HepG2 (cell line): ENCODE measurements at regions not wholly inside any gene's neighbourhood (a gene's known extent, or its start where the extent isn't known, plus 50 kb on each side); places are given as distances from the start of the nearest gene placed in this dataset.

Experiments
- ATAC-seq: fragments of 200-7000 bp; cut with Tn5 transposase; 3 replicates; pipeline ENCODE4 v1.9.1; 2020; ENCODE audit warnings: mild to moderate bottlenecking, moderate library complexity
- BruUV-seq: library from RNA; stranded (reverse); fragments of 400-500 nt; replicated peaks from 2 replicates; lab custom pipeline; 2021; lab: Mats Ljungman, UMichigan
- CTCF ChIA-PET: fragments of 300-600 bp; formaldehyde crosslinking; extraction: SDS; loops from one replicate; lab custom pipeline; 2021; ENCODE audit warnings: low total read pairs, inconsistent platforms, low intra/inter-chr PET ratio; lab: Yijun Ruan, JAX
- POLR2A ChIA-PET: fragments of 350-600 bp; sonication (Branson Sonifier 250); formaldehyde crosslinking; loops from one replicate; lab custom pipeline; 2020; ENCODE audit warnings: antibody characterized with exemption, inconsistent platforms; lab: Yijun Ruan, JAX
- DNase-seq: peaks from one replicate; pipeline ENCODE4 v3.0.0-alpha.2; 2015; ENCODE audit warnings: low spot score
- FAIRE-seq: peaks from 3 replicates; lab custom pipeline; 2011; peaks lifted over from hg19 to GRCh38; lab: Jason Lieb, UNC
- H2AFZ ChIP-seq: one replicate; pipeline ENCODE4 v1.6.1; 2011; ENCODE audit warnings: low read length, inconsistent platforms
- H3K27ac ChIP-seq: fragments of 300-600 bp; 3 replicates; pipeline ENCODE4 v1.8.0; 2011; ENCODE audit warnings: mixed run types, mild to moderate bottlenecking, mixed read lengths, low read length, inconsistent platforms; ENCODE audit not compliant: insufficient read depth; ENCODE audit errors: extremely low read length
- H3K27me3 ChIP-seq, 2 experiments: fragments of 200-600 bp in 1 of 2; 2 replicates in 1 of 2; 3 replicates in 1 of 2; pipeline versions ENCODE4 v1.6.0 to v1.8.0; 2011; ENCODE audit warnings: low read length in 2 of 2, mild to moderate bottlenecking in 2 of 2, moderate library complexity in 2 of 2, inconsistent platforms in 1 of 2; ENCODE audit not compliant: insufficient read depth in 2 of 2, control insufficient read depth in 1 of 2
- H3K36me3 ChIP-seq, 2 experiments: fragments of 200-600 bp in 1 of 2; replicated peaks in 1 of 2; 2 replicates in 1 of 2; 3 replicates in 1 of 2; pipeline versions ENCODE4 v1.5.1 to v1.8.0; 2011; ENCODE audit warnings: low read length in 2 of 2, inconsistent platforms in 1 of 2; ENCODE audit not compliant: insufficient read depth in 2 of 2, control insufficient read depth in 1 of 2
- H3K4me1 ChIP-seq: 2 replicates; pipeline ENCODE4 v1.5.1; 2012; ENCODE audit warnings: low read length, inconsistent platforms; ENCODE audit not compliant: insufficient read depth
- H3K4me2 ChIP-seq: 2 replicates; pipeline ENCODE4 v1.6.0; 2011; ENCODE audit warnings: low read depth, low read length, inconsistent platforms
- H3K4me3 ChIP-seq, 3 experiments: fragments of 200-600 bp in 1 of 3; sonication (generic), shearing (Covaris generic) in 1 of 3; replicated peaks in 1 of 3; 2 replicates each; pipeline ENCODE4 v1.5.1; 2011 to 2016; ENCODE audit warnings: low read length in 3 of 3, inconsistent platforms in 2 of 3, low read depth in 2 of 3, mild to moderate bottlenecking in 2 of 3, control low read depth in 1 of 3, mixed read lengths in 1 of 3; ENCODE audit not compliant: insufficient read depth in 1 of 3
- H3K79me2 ChIP-seq: one replicate; pipeline ENCODE4 v1.6.1; 2011; ENCODE audit warnings: low read length, inconsistent platforms; ENCODE audit not compliant: insufficient read depth
- H3K9ac ChIP-seq: 2 replicates; pipeline ENCODE4 v1.6.0; 2011; ENCODE audit warnings: mild to moderate bottlenecking, low read depth, low read length, inconsistent platforms; ENCODE audit not compliant: insufficient read depth
- H3K9me3 ChIP-seq: 2 replicates; pipeline ENCODE4 v1.5.1; 2012; ENCODE audit warnings: mild to moderate bottlenecking, low read length
- H4K20me1 ChIP-seq: 2 replicates; pipeline ENCODE4 v1.6.0; 2011; ENCODE audit warnings: inconsistent platforms, mild to moderate bottlenecking, low read length, moderate library complexity; ENCODE audit not compliant: insufficient read depth
- ARNT ChIP-seq: fragments of 450-650 bp; IDR thresholded peaks from 2 replicates; pipeline ENCODE4 v1.6.1; 2017
- FOSL2 ChIP-seq: sonication (generic); formaldehyde crosslinking; IDR thresholded peaks from 2 replicates; pipeline ENCODE4 v1.4.0; 2020; ENCODE audit warnings: missing genetic modification reagents
- FOXA1 ChIP-seq, 2 experiments: fragments of 450-650 bp in 1 of 2; sonication (generic) in 1 of 2; formaldehyde crosslinking in 1 of 2; IDR thresholded peaks; 2 replicates each; pipeline versions ENCODE4 v1.4.0 to v1.6.1; 2016 to 2020; ENCODE audit warnings: missing genetic modification reagents in 1 of 2
- NFYB ChIP-seq: sonication (generic); formaldehyde crosslinking; IDR thresholded peaks from 2 replicates; pipeline ENCODE4 v1.4.0; 2020; ENCODE audit warnings: missing genetic modification reagents
- NFYC ChIP-seq: IDR thresholded peaks from 2 replicates; pipeline ENCODE4 v1.6.1; 2016; ENCODE audit warnings: missing genetic modification reagents, missing compliant biosample characterization
- PCBP2 ChIP-seq: fragments of 200-400 bp; formaldehyde crosslinking; optimal IDR thresholded peaks from 2 replicates; pipeline ENCODE3; 2018; ENCODE audit warnings: low read length, low read depth; ENCODE audit not compliant: poor library complexity, severe bottlenecking
- SSRP1 ChIP-seq: IDR thresholded peaks from 2 replicates; pipeline ENCODE4 v1.6.1; 2016; ENCODE audit warnings: control low read depth
- TEAD2 ChIP-seq: sonication (generic); formaldehyde crosslinking; IDR thresholded peaks from 2 replicates; pipeline ENCODE4 v1.9.0; 2021; ENCODE audit warnings: missing genetic modification reagents
- ZMYM3 ChIP-seq: sonication (generic); formaldehyde crosslinking; IDR thresholded peaks from 2 replicates; pipeline ENCODE4 v1.5.1; 2020; ENCODE audit warnings: mild to moderate bottlenecking, missing genetic modification reagents
- ZNF878 ChIP-seq: sonication (generic); formaldehyde crosslinking; IDR thresholded peaks from 2 replicates; pipeline ENCODE4 v1.8.1; 2023; ENCODE audit warnings: mild to moderate bottlenecking, missing genetic modification reagents, moderate library complexity
- ZSCAN12 ChIP-seq: sonication (generic); formaldehyde crosslinking; IDR thresholded peaks from 2 replicates; pipeline ENCODE4 v1.9.0; 2021; ENCODE audit warnings: mild to moderate bottlenecking, missing genetic modification reagents
- WGBS: methylation state at CpG from one replicate; pipeline ENCODE4 v1.1.6; 2017; ENCODE audit warnings: low lambda C conversion rate; 5-methylcytosine and 5-hydroxymethylcytosine counted together
- in situ Hi-C: cut with HindIII; loops from 2 replicates; pipeline ENCODE4 v1.10.0; 2017; ENCODE audit warnings: low pct_unique_long_range_greater_than_20kb; ENCODE audit not compliant: extremely low pct_ligation_motif_present
- intact Hi-C: fragments of 100-400 bp; cut with micrococcal nuclease; formaldehyde crosslinking; loops from one replicate; pipeline ENCODE4 v1.10.0; 2022; ENCODE audit not compliant: unreplicated experiment
- TF ChIP-seq, protein P1 (sequence below), 2 experiments: sonication (generic) in 1 of 2; formaldehyde crosslinking in 1 of 2; IDR thresholded peaks; 2 replicates each; pipeline versions ENCODE4 v1.5.1 to v1.6.1; 2011 to 2020; ENCODE audit warnings: borderline replicate concordance in 1 of 2, low read depth in 1 of 2, low read length in 1 of 2, mild to moderate bottlenecking in 1 of 2, missing genetic modification reagents in 1 of 2, moderate library complexity in 1 of 2
- TF ChIP-seq, protein P2 (sequence below): fragments of 450-650 bp; IDR thresholded peaks from 2 replicates; pipeline ENCODE4 v1.6.1; 2016

DNA sequence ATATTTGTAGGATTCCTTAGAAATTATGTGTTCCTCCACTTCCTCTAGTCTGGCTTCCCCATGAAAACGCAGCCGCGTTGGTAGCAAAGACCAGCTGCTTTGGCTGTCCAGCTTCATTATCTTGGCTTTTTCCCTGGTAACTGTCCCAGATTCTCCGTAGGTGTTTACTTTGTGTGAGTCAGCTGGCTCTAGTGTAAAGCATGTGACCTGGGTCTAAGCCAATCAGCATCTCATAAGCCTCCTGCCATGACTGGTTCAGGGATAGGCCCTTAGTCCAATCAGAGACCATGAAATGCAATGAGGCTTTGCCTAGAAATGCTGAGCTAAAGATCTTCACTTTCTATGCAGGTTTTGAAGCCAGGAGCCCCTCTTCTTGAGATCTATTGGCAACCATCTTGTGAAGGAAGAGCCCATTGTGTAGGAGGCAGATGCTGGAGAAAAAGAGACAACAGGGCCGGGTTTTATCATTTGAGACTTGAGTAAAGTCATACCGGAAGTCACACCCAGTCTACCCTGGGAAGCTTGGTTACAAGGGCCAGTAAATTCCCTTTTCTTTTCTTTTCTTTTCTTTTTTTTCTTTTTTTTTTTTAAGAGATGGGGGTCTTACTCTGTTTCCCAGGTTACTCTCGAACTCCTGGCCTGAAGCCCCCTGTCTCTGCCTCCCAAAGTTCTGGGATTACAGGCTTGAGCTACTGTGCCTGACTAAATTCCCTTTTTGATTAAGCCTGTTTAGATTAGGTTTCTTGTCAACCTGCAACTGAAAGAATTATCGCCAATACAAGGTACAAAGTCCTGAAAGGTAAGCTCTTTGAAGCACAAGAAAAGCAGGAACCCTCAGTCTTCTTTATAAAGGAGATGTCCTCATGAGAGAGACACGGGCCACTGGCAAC is 256.5 kb upstream of the RREB1 start:
- H3K9ac ChIP-seq = no peak overlapping the region
- BruUV-seq = no TSS peak

More for the DNA sequence above, 256.5 kb upstream of the RREB1 start:
- intact Hi-C loops = no loop called here
- H3K4me3 ChIP-seq = no peak overlapping the region
- no peak; the same call in 2 of the 3 replicates for ATAC-seq
- H3K36me3 ChIP-seq = no peaks in the 10 kb centered on the region
- no peak for FAIRE-seq
- H3K27ac ChIP-seq = no peak overlapping the region
- WGBS = 41% methylated on average over 9 of the region's 9 CpGs
- in situ Hi-C loops = no loop called here
- H3K79me2 ChIP-seq = no peaks in the 10 kb centered on the region
- no peaks in the 10 kb centered on the region for H4K20me1 ChIP-seq
- H3K4me1 ChIP-seq = no peaks in the 10 kb centered on the region
- no peaks in the 10 kb centered on the region for H3K9me3 ChIP-seq
- ChIA-PET CTCF (no interaction called here), POLR2A (no interaction called here)
- H3K4me2 ChIP-seq = no peak overlapping the region
- no peak for TF ChIP-seq ZNF878 (CRISPR knock-in tag)
- 0 out of 2 replicates have a peak, but pooled peaks have one; percentile 37 for TF ChIP-seq NFYB (CRISPR knock-in tag)
- TF ChIP-seq, protein P1, sequence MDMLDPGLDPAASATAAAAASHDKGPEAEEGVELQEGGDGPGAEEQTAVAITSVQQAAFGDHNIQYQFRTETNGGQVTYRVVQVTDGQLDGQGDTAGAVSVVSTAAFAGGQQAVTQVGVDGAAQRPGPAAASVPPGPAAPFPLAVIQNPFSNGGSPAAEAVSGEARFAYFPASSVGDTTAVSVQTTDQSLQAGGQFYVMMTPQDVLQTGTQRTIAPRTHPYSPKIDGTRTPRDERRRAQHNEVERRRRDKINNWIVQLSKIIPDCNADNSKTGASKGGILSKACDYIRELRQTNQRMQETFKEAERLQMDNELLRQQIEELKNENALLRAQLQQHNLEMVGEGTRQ (IDR thresholded peaks at IDR 0.05; ENCODE audit: low read depth, low read length) = peak; percentile 47; the same call in 1 of the 2 replicates
- TF ChIP-seq, protein P1 (CRISPR knock-in tag; IDR thresholded peaks at IDR 0.05; ENCODE audit: borderline replicate concordance) = no peak; the same call in 1 of the 2 replicates
- TF ChIP-seq TEAD2 (CRISPR knock-in tag) = no peak
- no peak for TF ChIP-seq FOXA1 (IDR thresholded peaks at IDR 0.05)
- 0 out of 2 replicates have a peak, but pooled peaks have one; percentile 32 for TF ChIP-seq FOXA1 (CRISPR knock-in tag; IDR thresholded peaks at IDR 0.05)
- TF ChIP-seq PCBP2 = no peak
- TF ChIP-seq ZMYM3 = no peak
- TF ChIP-seq FOSL2 = peak; percentile 63
- TF ChIP-seq SSRP1 = no peak
- TF ChIP-seq NFYC (CRISPR knock-in tag) = peak; percentile 60; the same call in 1 of the 2 replicates
- TF ChIP-seq ZSCAN12 (CRISPR knock-in tag) = no peak
- TF ChIP-seq, protein P2, sequence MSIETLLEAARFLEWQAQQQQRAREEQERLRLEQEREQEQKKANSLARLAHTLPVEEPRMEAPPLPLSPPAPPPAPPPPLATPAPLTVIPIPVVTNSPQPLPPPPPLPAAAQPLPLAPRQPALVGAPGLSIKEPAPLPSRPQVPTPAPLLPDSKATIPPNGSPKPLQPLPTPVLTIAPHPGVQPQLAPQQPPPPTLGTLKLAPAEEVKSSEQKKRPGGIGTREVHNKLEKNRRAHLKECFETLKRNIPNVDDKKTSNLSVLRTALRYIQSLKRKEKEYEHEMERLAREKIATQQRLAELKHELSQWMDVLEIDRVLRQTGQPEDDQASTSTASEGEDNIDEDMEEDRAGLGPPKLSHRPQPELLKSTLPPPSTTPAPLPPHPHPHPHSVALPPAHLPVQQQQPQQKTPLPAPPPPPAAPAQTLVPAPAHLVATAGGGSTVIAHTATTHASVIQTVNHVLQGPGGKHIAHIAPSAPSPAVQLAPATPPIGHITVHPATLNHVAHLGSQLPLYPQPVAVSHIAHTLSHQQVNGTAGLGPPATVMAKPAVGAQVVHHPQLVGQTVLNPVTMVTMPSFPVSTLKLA = no peak
- TF ChIP-seq ARNT = no peak
- DNase-seq = peak; percentile 12
- peaks cover under 1 to 8% of the 10 kb centered on the region in 2 experiments; a peak in 3 of 5 replicates for H3K27me3 ChIP-seq
- no peak overlapping the region for H2AFZ ChIP-seq
